Osteoblast (primary cell): ENCODE measurements at regions not wholly inside any gene's neighbourhood (a gene's known extent, or its start where the extent isn't known, plus 50 kb on each side); places are given as distances from the start of the nearest gene placed in this dataset.

Source experiments
- DNase-seq: peaks from one replicate; pipeline ENCODE4 v3.0.0; 2011; ENCODE audit warnings: low spot score, mixed read lengths; ENCODE audit not compliant: insufficient read length; ENCODE audit errors: missing footprints
- H2AFZ ChIP-seq: 2 replicates; pipeline ENCODE4 v1.6.0; 2011; ENCODE audit warnings: mild to moderate bottlenecking, low read length
- H3K27ac ChIP-seq: 2 replicates; pipeline ENCODE4 v1.5.1; 2011; ENCODE audit warnings: mild to moderate bottlenecking, low read depth, low read length, moderate library complexity
- H3K27me3 ChIP-seq: 2 replicates; pipeline ENCODE4 v1.6.0; 2012; ENCODE audit warnings: mild to moderate bottlenecking, control low read depth, inconsistent platforms, low read length, moderate library complexity; ENCODE audit not compliant: insufficient read depth
- H3K36me3 ChIP-seq: 2 replicates; pipeline ENCODE4 v1.5.1; 2011; ENCODE audit warnings: mild to moderate bottlenecking, low read length, control low read depth, moderate library complexity; ENCODE audit not compliant: insufficient read depth
- H3K4me1 ChIP-seq: 2 replicates; pipeline ENCODE4 v1.5.1; 2011; ENCODE audit warnings: mild to moderate bottlenecking, low read length, control low read depth, moderate library complexity; ENCODE audit not compliant: insufficient read depth
- H3K4me2 ChIP-seq: 2 replicates; pipeline ENCODE4 v1.6.0; 2011; ENCODE audit warnings: mild to moderate bottlenecking, low read length; ENCODE audit not compliant: insufficient read depth
- H3K4me3 ChIP-seq: fragments of 200-600 bp; sonication (generic); 3 replicates; pipeline ENCODE4 v1.5.1; 2012; ENCODE audit warnings: mild to moderate bottlenecking, low read length, inconsistent platforms; ENCODE audit not compliant: insufficient read depth
- H3K79me2 ChIP-seq: 2 replicates; pipeline ENCODE4 v1.6.0; 2012; ENCODE audit warnings: mild to moderate bottlenecking, low read length, control low read depth, inconsistent platforms; ENCODE audit not compliant: insufficient read depth
- H3K9me3 ChIP-seq: 2 replicates; pipeline ENCODE4 v1.5.1; 2011; ENCODE audit warnings: low read depth, low read length, control low read depth
- H4K20me1 ChIP-seq: 2 replicates; pipeline ENCODE4 v1.6.0; 2012; ENCODE audit warnings: mild to moderate bottlenecking, low read length, control low read depth; ENCODE audit not compliant: insufficient read depth
- TF ChIP-seq, protein P1 (sequence below): IDR thresholded peaks from 2 replicates; pipeline ENCODE4 v1.5.1; 2011; ENCODE audit warnings: mild to moderate bottlenecking, low read depth, low read length, moderate library complexity; ENCODE audit errors: extremely low read depth

- Histone ChIP-seq H2AFZ (no peak overlapping the region), H3K27me3 (no peaks in the 10 kb centered on the region), H3K4me2 (no peak overlapping the region), H3K4me1 (no peaks in the 10 kb centered on the region), H3K36me3 (no peaks in the 10 kb centered on the region), H3K79me2 (no peaks in the 10 kb centered on the region), H3K9me3 (no peaks in the 10 kb centered on the region), H4K20me1 (no peaks in the 10 kb centered on the region), H3K4me3 (no peak overlapping the region), H3K27ac (no peak overlapping the region)
- TF ChIP-seq, protein P1, sequence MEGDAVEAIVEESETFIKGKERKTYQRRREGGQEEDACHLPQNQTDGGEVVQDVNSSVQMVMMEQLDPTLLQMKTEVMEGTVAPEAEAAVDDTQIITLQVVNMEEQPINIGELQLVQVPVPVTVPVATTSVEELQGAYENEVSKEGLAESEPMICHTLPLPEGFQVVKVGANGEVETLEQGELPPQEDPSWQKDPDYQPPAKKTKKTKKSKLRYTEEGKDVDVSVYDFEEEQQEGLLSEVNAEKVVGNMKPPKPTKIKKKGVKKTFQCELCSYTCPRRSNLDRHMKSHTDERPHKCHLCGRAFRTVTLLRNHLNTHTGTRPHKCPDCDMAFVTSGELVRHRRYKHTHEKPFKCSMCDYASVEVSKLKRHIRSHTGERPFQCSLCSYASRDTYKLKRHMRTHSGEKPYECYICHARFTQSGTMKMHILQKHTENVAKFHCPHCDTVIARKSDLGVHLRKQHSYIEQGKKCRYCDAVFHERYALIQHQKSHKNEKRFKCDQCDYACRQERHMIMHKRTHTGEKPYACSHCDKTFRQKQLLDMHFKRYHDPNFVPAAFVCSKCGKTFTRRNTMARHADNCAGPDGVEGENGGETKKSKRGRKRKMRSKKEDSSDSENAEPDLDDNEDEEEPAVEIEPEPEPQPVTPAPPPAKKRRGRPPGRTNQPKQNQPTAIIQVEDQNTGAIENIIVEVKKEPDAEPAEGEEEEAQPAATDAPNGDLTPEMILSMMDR: no peak
- DNase-seq: no peak
These were observed 295.3 kb upstream of the IRX4 start for GRCh38 chr5:2178071-2178477.

DNA sequence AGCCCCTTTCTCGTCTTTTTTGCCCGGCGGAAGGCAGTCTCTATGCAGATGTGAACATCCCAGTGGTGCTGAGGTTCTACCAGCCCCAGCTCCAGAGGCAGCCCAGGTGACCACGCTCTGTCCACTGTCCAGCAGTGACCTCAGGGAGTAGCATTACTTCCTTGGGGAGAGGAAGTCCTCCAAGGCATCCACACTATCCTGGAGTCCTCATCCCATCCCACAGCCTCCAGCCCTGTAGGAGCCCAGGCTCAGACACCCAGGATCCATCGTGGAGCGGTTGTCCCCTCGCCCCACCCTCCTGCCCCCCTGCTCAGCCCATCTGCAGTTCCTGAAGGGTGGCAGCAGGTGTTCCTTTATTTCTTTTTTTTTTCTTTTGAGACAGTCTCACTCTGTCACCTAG is 294.5 kb upstream of the IRX4 start:
- Histone ChIP-seq H3K4me2 (no peak overlapping the region), H3K36me3 (no peaks in the 10 kb centered on the region), H3K4me1 (no peaks in the 10 kb centered on the region), H4K20me1 (no peaks in the 10 kb centered on the region), H3K79me2 (no peaks in the 10 kb centered on the region), H2AFZ (no peak overlapping the region), H3K9me3 (no peaks in the 10 kb centered on the region), H3K4me3 (no peak overlapping the region), H3K27me3 (no peaks in the 10 kb centered on the region), H3K27ac (no peak overlapping the region)
- TF ChIP-seq, protein P1: no peak
- no peak for DNase-seq

GRCh38 chr5:2176581-2176980 is 293.9 kb upstream of the IRX4 start:
- DNase-seq: no peak
- Histone ChIP-seq H3K4me3 (no peak overlapping the region), H3K4me1 (no peaks in the 10 kb centered on the region), H3K79me2 (no peaks in the 10 kb centered on the region), H3K36me3 (no peaks in the 10 kb centered on the region), H3K9me3 (no peaks in the 10 kb centered on the region), H4K20me1 (no peaks in the 10 kb centered on the region), H3K4me2 (no peak overlapping the region), H2AFZ (no peak overlapping the region), H3K27ac (no peak overlapping the region), H3K27me3 (no peaks in the 10 kb centered on the region)
- TF ChIP-seq, protein P1: no peak

GRCh38 chr5:2175842-2176404 is 293.2 kb upstream of the IRX4 start:
- TF ChIP-seq, protein P1: no peak
- H3K27ac ChIP-seq: no peak overlapping the region
- H3K79me2 ChIP-seq: no peaks in the 10 kb centered on the region
- no peak overlapping the region for H2AFZ ChIP-seq
- H3K27me3 ChIP-seq: no peaks in the 10 kb centered on the region
- no peaks in the 10 kb centered on the region for H3K4me1 ChIP-seq
- DNase-seq: no peak
- no peaks in the 10 kb centered on the region for H4K20me1 ChIP-seq
- H3K36me3 ChIP-seq: no peaks in the 10 kb centered on the region
- no peak overlapping the region for H3K4me3 ChIP-seq
- no peaks in the 10 kb centered on the region for H3K9me3 ChIP-seq
- H3K4me2 ChIP-seq: no peak overlapping the region
